Stimulated activated CD4-positive, alpha-beta T cell treated with anti-CD3 and anti-CD28 coated beads, Interleukin-1b, Interleukin-23, amount 100 ng/mL, for 48 hours (primary cell): ENCODE measurements at regions not wholly inside any gene's neighbourhood (a gene's known extent, or its start where the extent isn't known, plus 50 kb on each side); places are given as distances from the start of the nearest gene placed in this dataset.
"Not testable (repeated sequence)": the region's sequence is repeated elsewhere in the genome, so short reads cannot be mapped to it uniquely, and the experiment has no call there.

Experiments used
- DNase-seq: peaks from one replicate; pipeline ENCODE4 v3.0.0-alpha.2; 2020

DNA sequence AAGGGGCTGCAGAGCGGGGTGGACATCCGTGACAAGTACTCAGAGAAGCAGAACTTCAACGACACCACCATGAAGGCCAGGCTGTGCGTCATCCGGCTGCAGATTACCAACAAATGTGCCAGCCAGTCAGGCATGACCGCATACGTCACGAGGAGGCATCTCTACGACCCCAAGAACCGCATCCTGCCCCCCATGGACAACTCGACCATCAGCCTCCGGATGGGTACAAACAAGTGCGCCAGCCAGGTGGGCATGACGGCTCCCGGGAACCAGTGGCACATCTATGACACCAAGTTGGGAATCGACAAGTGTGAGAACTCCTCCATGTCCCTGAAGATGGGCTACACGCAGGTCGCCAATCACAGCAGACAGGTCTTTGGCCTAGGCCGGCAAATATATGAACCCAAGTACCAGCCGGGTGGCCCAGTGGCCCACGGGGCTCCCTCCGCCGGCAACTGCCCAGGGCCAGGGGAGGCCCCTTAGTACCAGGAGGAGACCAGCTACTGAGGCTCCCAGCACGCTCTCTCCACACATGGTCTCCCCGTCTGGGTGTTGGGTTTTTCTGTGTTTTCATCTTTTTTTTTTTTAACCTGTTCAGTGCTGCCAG is 133.4 kb upstream of the TEKT4 start:
- DNase-seq: not testable (repeated sequence)

DNA sequence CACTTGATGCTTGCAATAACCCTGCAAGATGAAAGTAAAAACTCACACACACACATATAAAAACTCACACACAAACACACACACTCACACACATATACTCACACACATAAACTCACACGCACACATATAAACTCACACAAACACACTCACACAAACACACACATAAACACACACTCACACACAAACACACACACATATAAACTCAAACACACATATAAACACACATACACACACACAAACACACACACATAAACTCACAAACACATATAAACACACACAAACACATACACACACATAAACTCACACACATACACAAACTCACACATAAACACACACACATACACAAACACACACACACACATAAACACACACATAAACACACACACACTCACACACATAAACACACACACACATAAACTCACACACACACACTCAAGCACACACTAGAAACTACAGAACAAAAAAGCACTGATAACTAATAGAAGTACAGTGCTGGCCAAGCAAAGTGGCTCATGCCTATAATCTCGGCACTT is 117.7 kb upstream of the TEKT4 start:
- no peak for DNase-seq

DNA sequence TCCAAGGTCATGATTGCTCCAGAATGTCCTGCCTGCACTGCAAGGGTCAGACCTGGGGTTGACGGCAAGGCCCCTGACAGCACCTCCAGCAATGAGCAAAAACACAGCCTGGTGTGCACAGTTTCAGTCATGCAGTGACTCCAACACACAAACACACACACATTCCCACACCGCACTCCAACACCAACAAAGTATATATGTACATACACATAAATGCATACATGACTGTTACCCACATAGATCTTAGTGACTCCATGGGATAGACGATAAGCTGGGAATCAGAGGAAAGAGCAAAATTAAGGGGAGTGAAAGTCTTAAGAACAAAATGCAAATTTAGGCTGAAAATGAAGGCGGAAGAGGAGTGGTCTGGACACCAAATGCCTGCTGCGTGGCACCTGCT is 112.7 kb upstream of the TEKT4 start:
- DNase-seq: no peak

DNA sequence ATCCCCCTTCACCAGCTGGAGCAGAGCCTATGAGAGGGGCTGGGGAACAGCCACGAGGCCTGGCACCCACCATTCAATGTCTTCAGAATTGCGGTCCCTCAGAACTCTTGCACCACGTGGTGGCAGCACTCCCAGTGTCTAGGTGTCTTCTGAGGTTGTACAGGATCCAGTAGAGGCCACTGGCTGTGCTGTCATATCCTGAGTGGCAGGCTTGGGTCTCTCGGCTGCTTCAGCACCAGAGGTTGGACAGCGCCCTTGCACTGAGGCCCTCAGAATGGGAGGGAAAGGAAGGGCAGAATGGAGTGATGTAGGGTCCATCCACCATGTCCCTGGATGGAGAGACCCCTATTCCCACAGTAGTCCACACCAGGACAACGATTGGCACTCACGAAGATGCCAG is 112.0 kb upstream of the TEKT4 start:
- peak; percentile 14 for DNase-seq

DNA sequence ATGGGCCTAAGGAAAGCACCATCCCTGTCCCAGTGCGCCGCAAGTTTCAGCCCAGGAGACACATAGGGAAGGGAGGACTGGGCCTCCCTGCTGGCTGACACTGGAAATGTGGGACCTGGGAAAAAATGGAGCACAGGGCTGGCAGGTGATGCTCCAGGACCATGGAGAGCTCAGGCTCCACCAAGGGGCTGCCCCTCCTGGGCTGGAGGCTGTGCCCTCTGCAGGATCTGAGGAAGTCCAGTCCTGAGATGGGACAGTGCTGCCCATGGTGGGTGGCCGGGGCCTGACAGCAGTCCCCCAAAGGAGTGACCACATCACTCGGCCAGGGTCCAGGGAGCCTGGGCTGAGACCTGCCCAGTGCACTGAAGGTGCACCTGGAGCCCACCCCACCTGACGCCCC is 108.6 kb upstream of the TEKT4 start:
- no peak for DNase-seq

DNA sequence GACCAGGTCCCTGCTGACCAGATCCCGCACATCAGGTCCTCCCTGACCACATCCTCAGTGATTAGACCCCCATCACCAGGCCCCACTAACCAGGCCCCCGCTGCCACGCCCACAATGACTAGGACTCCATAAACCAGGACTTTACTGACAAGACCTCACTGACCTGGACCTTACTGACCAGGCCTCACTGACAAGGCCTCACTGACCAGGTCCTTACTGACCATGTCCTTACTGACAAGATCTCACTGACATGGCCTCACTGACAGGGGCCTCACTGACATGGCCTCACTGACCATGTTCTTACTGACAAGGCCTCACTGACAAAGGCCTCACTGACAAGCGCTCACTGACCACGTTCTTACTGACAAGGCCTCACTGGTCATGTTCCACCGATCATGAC is 107.9 kb upstream of the TEKT4 start:
- no peak for DNase-seq

DNA sequence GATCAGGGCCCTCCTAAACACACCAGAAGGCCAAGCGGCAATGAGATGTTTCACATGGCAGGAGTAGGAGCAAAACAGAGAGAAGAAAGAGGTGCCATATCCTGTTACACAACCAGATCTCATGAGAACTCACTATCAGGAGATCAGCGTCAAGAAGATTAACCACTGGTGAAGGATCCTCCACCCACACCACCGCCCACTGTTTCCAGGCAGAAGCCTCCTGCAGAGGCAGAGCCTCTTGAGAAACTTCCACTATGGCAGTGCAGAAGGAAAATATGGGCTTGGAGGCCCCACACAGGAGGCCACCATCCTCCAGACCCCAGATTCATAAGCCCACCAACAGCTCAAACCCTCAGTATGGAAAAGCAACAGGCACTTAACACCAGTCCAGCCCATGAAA is 106.9 kb upstream of the TEKT4 start:
- not testable (repeated sequence) for DNase-seq

DNA sequence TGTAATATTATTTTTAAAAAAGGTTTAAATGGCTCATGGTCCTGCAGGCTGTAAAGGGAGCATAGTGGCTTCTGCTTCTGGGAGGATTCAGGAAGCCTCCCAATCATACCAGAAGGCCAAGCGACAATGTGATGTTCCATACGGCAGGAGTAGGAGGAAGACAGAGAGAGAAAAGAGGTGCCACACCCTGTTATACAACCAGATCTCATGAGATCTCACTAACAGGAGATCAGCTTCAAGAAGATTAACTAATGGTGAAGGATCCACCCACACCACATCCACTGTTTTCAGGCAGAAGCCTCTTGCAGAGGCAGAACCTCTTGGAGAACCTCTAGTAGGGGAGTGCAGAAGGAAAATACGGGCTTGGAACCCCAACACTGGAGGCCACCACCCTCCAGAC is 103.9 kb upstream of the TEKT4 start:
- no peak for DNase-seq

DNA sequence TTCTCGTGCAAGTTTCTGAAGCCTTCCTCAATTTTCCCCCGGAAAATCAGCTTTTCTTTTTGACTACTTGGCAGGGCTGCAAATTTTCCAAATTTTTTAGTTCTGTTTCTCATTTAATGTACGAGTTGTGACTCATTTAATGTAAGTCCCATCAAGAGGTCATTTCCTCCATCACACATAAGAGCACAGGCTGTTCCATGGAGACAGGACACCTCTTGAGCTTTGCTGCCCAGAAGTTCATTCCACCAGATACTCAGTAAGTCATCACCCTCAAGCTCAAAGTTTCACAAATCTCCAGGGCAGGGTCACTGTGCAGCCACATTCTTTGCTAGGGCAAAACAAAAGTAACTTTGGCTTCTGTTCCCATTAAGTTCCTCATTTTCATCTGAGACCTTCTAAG is 101.5 kb upstream of the TEKT4 start:
- DNase-seq: no peak

DNA sequence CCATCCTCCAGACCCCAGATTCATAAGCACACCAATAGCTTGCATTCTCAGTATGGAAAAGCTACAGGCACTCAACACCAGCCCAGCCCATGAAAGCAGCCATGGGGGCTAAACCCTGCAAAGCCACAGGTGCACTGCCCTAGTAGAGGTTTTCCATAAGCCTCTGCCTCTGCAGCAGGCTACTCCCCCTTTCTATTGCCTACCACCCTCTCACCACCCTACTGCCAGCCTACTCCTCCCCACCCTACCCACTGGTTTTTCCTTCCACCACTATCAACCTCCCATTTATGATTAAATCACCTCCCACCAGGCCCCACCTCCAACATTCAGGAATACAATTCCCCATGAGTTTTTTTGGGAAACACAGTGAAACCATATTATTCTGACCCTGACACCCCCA is 96.4 kb upstream of the TEKT4 start:
- no peak for DNase-seq

DNA sequence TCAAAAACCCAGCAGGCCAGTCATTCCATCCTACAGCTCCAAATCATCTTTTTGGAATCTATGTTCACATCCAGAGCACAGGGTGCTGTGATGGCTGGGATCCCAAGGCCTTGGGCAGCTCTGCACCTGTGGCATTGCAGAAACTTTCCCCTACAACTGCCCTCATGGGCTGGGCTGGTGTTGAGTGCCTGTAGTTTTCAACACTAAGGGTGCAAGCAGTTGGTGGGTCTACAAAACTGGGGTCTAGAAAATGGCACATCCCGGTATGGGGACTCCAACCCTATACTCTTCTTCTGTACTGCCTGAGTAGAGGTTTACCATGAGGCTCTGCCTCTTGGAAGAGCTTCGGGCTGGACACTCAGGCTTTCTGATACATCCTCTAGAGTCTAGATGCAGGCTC is 95.2 kb upstream of the TEKT4 start:
- no peak for DNase-seq

DNA sequence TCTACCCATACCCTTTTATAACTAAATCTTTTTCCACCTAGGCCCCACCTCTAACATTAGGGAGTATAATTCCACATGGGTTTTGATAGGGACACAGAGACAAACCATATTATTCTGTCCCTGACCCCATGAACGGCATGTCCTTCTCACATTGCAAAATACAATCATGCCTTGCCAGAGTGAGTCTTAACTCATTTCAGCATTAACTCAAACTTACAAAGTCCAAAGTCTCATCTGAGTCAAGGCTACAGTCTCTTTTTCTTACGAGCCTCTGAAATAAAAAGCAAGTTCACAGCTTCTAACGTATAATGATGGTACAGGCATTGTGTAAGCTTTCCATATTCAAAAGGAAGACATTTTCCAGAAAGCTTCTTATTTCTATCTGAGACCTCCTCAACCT is 86.1 kb upstream of the TEKT4 start:
- DNase-seq: not testable (repeated sequence)

DNA sequence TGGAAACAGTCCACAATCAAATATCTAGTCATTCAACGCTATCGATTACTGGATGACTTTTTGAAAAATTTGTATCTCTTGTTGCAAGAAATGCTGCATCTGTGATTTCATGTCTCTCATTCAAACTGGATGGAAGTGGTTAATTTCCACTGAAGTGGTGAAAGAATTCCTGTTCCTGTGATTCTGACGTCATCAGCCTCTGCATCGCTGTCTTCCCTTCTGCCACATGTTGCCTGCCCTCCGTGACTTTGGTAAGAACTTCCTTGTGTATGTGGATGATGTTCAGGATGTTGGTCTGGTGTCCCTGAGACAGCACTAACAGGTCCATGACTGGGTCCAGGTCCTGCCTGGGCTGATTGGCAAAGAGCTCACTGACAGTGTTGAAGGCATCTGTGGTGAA is 84.8 kb upstream of the TEKT4 start:
- not testable (repeated sequence) for DNase-seq

DNA sequence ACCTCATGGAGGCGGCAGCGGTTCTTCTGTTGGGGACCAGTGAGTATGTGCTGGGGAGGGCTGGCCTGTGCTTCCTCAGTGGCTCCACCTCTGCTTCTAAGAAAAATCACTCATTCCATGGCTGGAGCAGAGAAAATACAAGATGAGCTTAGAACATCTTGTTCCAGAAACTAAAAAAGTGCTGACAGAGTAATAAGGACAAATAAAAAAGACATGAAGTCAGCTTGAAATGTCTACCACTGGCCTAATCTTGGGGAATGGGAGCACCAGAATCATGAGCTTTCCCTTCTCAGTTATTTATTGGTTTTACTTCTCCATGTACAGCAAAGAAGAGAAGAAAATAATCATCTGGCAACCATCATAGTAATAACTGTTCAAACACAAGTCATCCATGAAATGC is 81.1 kb upstream of the TEKT4 start:
- DNase-seq: not testable (repeated sequence)

DNA sequence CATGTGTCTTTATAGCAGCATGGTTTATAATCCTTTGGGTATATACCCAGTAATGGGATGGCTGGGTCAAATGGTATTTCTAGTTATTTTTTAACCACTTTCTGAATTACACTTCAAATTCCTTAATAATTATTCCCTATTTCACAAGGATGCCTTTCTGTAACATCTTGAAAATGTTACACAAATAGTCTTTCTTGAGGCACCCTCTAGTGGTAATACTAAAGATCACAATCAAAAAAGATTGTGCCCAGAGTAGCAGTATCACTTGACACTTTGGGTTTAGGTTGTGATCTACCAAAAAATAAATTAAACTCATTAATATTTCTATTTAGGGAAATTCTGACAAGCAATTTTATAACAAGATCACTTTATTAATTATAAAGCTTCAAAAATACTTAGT is 74.0 kb upstream of the TEKT4 start:
- not testable (repeated sequence) for DNase-seq
